ENCODE measurements at regions not wholly inside any gene's neighbourhood (a gene's known extent, or its start where the extent isn't known, plus 50 kb on each side); places are given as distances from the start of the nearest gene placed in this dataset.

DNA sequence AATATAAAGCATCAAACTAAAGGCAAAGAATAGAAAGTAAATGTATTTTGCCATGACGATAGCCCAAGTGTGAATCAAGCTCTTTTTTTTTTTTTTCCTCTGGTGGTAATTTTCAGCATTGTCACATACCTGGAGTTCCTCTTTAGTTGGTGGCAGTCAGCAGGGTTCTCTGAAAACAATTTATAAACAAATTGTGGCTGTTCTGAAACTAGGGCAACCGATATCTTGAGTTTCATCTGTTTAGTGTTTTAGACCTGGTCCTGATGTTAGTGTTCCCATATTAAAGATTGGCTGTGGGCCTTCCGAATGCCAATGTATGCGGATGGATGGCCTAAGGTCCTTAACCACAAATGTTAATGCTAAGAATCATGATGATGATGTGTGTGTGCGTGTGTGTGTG lies 713.1 kb downstream of the GATA3 start:
- no peak for TF ChIP-seq NFIC (IDR thresholded peaks at IDR 0.05)
- TF ChIP-seq, protein P1, sequence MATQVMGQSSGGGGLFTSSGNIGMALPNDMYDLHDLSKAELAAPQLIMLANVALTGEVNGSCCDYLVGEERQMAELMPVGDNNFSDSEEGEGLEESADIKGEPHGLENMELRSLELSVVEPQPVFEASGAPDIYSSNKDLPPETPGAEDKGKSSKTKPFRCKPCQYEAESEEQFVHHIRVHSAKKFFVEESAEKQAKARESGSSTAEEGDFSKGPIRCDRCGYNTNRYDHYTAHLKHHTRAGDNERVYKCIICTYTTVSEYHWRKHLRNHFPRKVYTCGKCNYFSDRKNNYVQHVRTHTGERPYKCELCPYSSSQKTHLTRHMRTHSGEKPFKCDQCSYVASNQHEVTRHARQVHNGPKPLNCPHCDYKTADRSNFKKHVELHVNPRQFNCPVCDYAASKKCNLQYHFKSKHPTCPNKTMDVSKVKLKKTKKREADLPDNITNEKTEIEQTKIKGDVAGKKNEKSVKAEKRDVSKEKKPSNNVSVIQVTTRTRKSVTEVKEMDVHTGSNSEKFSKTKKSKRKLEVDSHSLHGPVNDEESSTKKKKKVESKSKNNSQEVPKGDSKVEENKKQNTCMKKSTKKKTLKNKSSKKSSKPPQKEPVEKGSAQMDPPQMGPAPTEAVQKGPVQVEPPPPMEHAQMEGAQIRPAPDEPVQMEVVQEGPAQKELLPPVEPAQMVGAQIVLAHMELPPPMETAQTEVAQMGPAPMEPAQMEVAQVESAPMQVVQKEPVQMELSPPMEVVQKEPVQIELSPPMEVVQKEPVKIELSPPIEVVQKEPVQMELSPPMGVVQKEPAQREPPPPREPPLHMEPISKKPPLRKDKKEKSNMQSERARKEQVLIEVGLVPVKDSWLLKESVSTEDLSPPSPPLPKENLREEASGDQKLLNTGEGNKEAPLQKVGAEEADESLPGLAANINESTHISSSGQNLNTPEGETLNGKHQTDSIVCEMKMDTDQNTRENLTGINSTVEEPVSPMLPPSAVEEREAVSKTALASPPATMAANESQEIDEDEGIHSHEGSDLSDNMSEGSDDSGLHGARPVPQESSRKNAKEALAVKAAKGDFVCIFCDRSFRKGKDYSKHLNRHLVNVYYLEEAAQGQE (IDR thresholded peaks at IDR 0.05; ENCODE audit: low read depth): no peak
- TF ChIP-seq TAF1 (IDR thresholded peaks at IDR 0.05; ENCODE audit: low read depth): no peak

DNA sequence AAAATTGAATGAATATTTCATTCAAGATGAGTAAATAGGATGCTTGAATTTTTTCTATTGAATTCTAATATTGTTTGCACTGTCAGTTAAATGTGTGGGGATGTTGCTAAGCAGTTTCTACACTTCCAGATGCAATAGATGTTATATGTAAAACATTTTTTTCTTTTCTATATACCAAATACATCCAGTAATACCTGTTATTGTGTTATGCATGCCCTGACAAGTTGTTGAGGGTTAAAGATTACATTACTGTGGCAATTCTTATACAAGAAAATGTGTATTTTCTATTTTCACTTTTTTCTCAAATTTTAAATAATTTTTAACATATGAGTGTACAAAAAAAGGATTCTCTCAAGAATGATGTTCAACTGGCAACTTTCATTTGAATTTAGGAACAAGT lies 713.9 kb downstream of the GATA3 start:
- TF ChIP-seq CREB1 (IDR thresholded peaks at IDR 0.05; ENCODE audit: low read depth): no peak
- TF ChIP-seq, protein P1 (IDR thresholded peaks at IDR 0.05; ENCODE audit: low read depth): no peak
- TF ChIP-seq ZBTB7A (IDR thresholded peaks at IDR 0.05; ENCODE audit: low read depth): no peak

DNA sequence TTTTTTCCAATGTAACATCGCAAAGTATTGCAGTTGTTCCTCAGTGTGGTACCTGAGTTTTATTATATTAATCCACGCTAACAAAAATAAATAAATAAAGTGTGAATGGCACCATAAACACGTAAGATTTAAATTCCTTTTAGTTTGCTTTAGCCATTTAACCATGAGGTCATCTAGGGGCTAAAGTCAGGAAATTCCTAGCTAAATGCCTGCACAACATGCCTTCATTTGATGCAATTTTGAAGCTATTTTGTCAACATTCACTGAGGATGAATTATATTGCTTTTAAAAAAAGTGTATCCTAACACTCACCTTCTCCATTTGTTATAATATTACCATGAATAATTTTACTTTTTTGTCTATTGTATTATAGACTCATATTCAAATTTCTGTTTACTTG lies 714.4 kb downstream of the GATA3 start:
- TF ChIP-seq, protein P2, sequence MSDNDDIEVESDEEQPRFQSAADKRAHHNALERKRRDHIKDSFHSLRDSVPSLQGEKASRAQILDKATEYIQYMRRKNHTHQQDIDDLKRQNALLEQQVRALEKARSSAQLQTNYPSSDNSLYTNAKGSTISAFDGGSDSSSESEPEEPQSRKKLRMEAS (IDR thresholded peaks at IDR 0.05): no peak
- TF ChIP-seq, protein P3, sequence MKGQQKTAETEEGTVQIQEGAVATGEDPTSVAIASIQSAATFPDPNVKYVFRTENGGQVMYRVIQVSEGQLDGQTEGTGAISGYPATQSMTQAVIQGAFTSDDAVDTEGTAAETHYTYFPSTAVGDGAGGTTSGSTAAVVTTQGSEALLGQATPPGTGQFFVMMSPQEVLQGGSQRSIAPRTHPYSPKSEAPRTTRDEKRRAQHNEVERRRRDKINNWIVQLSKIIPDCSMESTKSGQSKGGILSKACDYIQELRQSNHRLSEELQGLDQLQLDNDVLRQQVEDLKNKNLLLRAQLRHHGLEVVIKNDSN (IDR thresholded peaks at IDR 0.05): no peak
- TF ChIP-seq YY1 (IDR thresholded peaks at IDR 0.05; ENCODE audit: low read depth): no peak
- no peak for TF ChIP-seq CEBPB (IDR thresholded peaks at IDR 0.05)
- TF ChIP-seq EP300 (IDR thresholded peaks at IDR 0.05; ENCODE audit: borderline replicate concordance): no peak
- no peak for TF ChIP-seq RAD21 (IDR thresholded peaks at IDR 0.05; ENCODE audit: low read depth)
- TF ChIP-seq TEAD4 (IDR thresholded peaks at IDR 0.05): no peak
- TF ChIP-seq TCF12 (IDR thresholded peaks at IDR 0.05; ENCODE audit: low read depth): no peak
- no peak for TF ChIP-seq ZBTB7A (IDR thresholded peaks at IDR 0.05; ENCODE audit: low read depth)

DNA sequence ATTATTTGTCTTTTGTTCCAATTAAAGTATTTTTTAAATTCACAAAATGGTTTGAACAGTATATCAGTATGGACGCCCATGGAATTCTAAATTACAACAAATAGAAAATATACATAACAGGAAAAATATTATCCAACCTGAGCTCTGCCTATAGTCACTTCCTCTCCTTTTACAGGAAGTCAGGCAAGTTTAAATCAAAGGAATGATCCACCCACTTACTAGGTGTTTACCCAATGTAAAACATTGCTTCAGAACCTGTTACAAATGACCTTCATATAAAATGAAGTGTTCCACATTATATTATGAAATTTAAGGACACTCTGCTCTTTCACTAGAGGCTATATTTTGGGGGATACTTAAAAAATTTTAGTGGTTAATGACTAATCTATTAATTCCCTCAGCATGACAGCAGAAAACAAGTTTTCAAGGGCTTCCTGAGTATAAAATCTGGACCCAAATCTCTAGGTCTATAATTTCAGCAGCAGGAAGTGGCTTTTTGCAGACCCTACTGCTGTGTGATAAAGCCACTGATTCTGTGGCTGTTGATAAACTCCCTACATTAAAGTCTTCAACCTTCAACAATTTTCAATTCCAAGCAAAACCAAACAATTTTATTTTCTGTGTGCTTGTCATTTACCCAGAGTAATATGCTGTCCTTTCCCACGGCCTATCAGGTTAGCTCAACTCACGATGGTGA lies 722.6 kb downstream of the GATA3 start:
- no peak for TF ChIP-seq TCF12 (IDR thresholded peaks at IDR 0.05; ENCODE audit: low read depth)
- no peak for TF ChIP-seq RAD21 (IDR thresholded peaks at IDR 0.05; ENCODE audit: low read depth)
- TF ChIP-seq EP300 (IDR thresholded peaks at IDR 0.05; ENCODE audit: borderline replicate concordance): no peak
- no peak for TF ChIP-seq FOXM1 (IDR thresholded peaks at IDR 0.05; ENCODE audit: borderline replicate concordance, low read depth)
- no peak for TF ChIP-seq EGR1 (IDR thresholded peaks at IDR 0.05)
- no peak for TF ChIP-seq CEBPB (IDR thresholded peaks at IDR 0.05)
- TF ChIP-seq CREB1 (IDR thresholded peaks at IDR 0.05; ENCODE audit: low read depth): no peak
- TF ChIP-seq YY1 (IDR thresholded peaks at IDR 0.05; ENCODE audit: low read depth): no peak
- no peak for TF ChIP-seq ZBTB7A (IDR thresholded peaks at IDR 0.05; ENCODE audit: low read depth)
- no peak for TF ChIP-seq TEAD4 (IDR thresholded peaks at IDR 0.05)
- TF ChIP-seq, protein P3 (IDR thresholded peaks at IDR 0.05): no peak
- TF ChIP-seq, protein P2 (IDR thresholded peaks at IDR 0.05): no peak
- TF ChIP-seq, protein P1 (IDR thresholded peaks at IDR 0.05; ENCODE audit: low read depth): no peak

DNA sequence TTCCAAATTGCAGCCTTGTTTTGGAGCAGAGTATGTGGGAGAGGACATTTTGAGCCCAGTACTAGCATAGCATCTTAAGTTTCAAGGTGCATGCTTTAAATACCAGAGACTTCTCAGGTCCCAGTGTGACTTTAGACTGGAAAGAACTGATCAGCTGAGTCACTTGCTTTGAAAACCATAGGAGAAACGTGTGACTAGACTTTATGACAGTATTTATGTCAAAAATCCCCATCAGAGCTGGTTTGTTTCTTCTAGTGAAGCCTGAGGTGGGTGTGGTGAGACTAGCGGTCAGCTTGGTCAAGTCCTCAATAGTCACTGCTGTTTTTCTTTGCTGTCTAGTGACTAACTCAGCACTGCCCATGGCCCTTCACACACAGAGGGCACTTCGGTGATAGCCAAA lies 724.2 kb downstream of the GATA3 start:
- no peak for TF ChIP-seq FOXM1 (IDR thresholded peaks at IDR 0.05; ENCODE audit: borderline replicate concordance, low read depth)
- TF ChIP-seq CREB1 (IDR thresholded peaks at IDR 0.05; ENCODE audit: low read depth): no peak
- no peak for TF ChIP-seq RAD21 (IDR thresholded peaks at IDR 0.05; ENCODE audit: low read depth)
- TF ChIP-seq NFIC (IDR thresholded peaks at IDR 0.05): no peak
